NOMO-1 treated with dmso at 0.1 percent for 144 hours (cell line): ENCODE measurements at regions not wholly inside any gene's neighbourhood (a gene's known extent, or its start where the extent isn't known, plus 50 kb on each side); places are given as distances from the start of the nearest gene placed in this dataset.

Experiments used
- DNase-seq: peaks from one replicate; lab custom pipeline; 2025; ENCODE audit not compliant: unreplicated experiment; lab: John Stamatoyannopoulos, UW

GRCh38 chr12:107462428-107463332, 222.9 kb upstream of the PWP1 start:
- no peak for DNase-seq

GRCh38 chr12:107464644-107465043, 221.0 kb upstream of the PWP1 start:
- DNase-seq = no peak

GRCh38 chr12:107465625-107466024, 220.0 kb upstream of the PWP1 start:
- no peak for DNase-seq

- no peak for DNase-seq
Measured at GRCh38 chr12:107467716-107468115, 217.9 kb upstream of the PWP1 start.

- no peak for DNase-seq
Measured at GRCh38 chr12:107468182-107468581, 217.4 kb upstream of the PWP1 start.

- no peak for DNase-seq
Measured at GRCh38 chr12:107469011-107469410, 216.6 kb upstream of the PWP1 start.

- DNase-seq = no peak
Measured at GRCh38 chr12:107470645-107471044, 215.0 kb upstream of the PWP1 start.

GRCh38 chr12:107472308-107472707, 213.3 kb upstream of the PWP1 start:
- DNase-seq = no peak

- DNase-seq = no peak
Measured at GRCh38 chr12:107474099-107474498, 211.5 kb upstream of the PWP1 start.

GRCh38 chr12:107474639-107475539, 210.7 kb upstream of the PWP1 start:
- DNase-seq = no peak

- DNase-seq = no peak
Measured at GRCh38 chr12:107475900-107476299, 209.7 kb upstream of the PWP1 start.

GRCh38 chr12:107477018-107477417, 208.6 kb upstream of the PWP1 start:
- no peak for DNase-seq

GRCh38 chr12:107477947-107478610, 207.5 kb upstream of the PWP1 start:
- DNase-seq = no peak

- no peak for DNase-seq
Measured at GRCh38 chr12:107478881-107479280, 206.7 kb upstream of the PWP1 start.

GRCh38 chr12:107480836-107481608, 204.6 kb upstream of the PWP1 start:
- no peak for DNase-seq

GRCh38 chr12:107484230-107484629, 201.4 kb upstream of the PWP1 start:
- no peak for DNase-seq

GRCh38 chr12:107484941-107485340, 200.7 kb upstream of the PWP1 start:
- no peak for DNase-seq

GRCh38 chr12:107485731-107486130, 199.9 kb upstream of the PWP1 start:
- DNase-seq = no peak

- DNase-seq = no peak
Measured at GRCh38 chr12:107486140-107486892, 199.3 kb upstream of the PWP1 start.
